GM12801 (cell line): ENCODE measurements at regions not wholly inside any gene's neighbourhood (a gene's known extent, or its start where the extent isn't known, plus 50 kb on each side); places are given as distances from the start of the nearest gene placed in this dataset.

Source experiments
- TF ChIP-seq, protein P1 (sequence below): IDR thresholded peaks from one replicate; pipeline ENCODE4 v1.5.1; 2011; ENCODE audit warnings: control low read depth; ENCODE audit not compliant: insufficient read length; ENCODE audit errors: extremely low read depth

DNA sequence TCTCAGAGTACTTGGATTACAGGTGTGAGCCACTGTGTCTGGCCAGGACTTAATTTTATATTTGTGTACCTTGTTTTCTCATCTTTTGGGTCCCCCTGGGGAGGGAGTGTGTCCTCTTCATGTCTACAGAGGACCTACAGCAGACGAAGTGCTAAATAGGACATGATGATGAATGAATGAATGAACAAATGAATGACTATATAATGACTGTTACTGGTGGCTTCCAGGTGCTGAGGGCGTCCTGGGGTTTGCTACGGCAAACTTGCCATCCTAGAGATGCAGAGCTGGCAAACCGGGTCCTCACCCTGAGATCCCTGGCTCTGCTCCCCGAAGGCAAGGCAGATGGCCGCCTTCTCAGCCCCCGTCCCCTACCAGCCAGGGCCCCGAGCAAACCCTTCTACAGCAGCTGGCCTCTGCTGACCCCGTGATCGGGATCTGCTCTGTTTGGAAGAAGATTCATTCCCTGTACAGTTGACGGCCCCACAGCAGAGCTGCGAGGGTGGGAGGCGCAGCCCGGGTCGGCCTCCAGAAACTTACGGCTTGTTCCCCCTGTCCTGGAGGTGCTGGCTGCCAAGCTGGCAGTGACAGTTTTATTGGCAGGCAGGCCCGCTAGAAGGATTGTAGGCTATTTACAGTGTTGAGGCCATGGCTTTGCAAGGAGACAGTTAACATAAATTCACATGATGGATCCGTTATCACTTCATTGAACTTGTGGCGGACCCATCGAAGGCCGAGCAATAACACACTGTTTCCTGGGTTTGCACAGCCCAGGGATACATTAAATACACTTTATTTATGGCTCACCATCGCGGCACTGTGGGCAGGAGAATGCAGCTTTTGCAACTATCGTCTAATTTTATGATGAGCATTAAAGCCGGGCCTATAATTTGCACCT, 197.7 kb upstream of the GSE1 start:
- TF ChIP-seq, protein P1, sequence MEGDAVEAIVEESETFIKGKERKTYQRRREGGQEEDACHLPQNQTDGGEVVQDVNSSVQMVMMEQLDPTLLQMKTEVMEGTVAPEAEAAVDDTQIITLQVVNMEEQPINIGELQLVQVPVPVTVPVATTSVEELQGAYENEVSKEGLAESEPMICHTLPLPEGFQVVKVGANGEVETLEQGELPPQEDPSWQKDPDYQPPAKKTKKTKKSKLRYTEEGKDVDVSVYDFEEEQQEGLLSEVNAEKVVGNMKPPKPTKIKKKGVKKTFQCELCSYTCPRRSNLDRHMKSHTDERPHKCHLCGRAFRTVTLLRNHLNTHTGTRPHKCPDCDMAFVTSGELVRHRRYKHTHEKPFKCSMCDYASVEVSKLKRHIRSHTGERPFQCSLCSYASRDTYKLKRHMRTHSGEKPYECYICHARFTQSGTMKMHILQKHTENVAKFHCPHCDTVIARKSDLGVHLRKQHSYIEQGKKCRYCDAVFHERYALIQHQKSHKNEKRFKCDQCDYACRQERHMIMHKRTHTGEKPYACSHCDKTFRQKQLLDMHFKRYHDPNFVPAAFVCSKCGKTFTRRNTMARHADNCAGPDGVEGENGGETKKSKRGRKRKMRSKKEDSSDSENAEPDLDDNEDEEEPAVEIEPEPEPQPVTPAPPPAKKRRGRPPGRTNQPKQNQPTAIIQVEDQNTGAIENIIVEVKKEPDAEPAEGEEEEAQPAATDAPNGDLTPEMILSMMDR, result no peak

DNA sequence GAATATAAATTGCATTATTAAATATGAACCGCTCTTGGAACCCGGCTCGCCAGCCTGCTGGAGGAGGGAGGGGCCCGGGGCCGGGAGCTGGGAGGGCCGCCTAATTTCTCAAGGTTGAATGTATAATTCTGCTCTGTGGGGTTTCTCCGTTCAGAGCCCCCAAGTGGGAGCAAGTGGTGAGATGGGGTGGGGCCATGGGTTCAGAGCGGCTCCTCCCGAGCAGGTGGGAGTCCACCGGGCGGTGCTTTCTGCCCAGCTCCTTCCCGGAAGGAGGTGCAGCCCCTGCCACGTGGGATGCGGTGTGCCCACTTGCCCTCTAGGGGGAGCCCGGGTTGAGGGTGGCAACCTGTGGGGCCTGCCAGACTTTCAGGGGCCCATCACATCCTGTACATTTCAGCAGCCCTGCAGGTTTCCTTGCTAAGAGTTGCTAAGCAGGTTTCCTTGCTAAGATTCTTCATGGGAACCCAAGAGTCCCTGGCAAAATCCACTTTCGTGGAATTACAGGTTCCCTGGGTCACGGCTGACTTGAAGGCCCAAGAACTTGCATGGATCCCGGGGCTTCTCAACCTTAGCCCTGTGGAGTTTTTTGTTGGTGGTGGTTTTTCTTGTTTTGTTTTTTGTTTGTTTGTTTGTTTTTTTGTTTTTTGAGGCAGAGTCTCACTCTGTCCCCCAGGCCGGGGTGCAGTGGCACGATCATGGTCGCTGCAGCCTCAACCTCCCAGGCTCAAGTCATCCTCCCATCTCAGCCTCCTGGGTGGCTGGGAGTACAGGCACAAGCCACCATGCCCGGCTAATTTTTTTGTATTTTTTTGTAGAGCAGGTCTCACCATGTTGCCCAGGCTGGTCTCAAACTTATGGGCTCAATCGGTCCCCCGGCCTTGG, 196.7 kb upstream of the GSE1 start:
- TF ChIP-seq, protein P1, result no peak

DNA sequence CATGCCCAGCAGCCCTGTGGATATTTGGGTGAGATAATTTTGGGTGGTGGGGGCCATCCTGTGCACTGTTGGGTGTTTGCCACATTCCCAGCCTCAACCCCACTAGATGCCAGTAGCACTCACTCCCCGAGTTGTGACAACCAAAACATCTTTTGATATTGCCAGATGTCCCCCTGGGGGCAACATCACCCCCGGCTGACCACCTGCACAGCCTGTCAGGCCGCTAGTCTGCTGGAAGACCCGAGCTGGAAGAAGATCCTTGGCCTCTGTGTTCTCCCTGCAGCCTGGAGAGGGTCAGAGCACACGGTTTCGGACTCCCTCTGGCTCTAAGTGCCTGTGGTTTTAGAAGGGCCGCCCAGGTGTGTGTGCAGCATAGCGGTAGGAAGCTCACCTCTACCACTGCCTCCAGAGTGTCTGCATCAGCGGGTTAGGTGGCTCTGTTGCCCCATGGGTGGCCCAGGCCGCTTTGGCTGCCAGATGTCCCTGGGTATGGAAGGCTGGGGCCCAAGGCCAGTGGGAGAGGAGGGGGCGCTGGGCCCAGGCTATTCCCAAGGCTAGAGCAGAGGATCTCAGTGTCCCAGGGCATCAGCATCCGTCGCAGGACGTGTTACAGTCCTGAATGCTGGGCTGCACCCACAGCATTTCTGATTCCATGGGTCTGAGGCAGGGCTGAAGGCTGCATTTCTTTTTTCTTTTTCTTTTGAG, 195.8 kb upstream of the GSE1 start:
- TF ChIP-seq, protein P1, result no peak

DNA sequence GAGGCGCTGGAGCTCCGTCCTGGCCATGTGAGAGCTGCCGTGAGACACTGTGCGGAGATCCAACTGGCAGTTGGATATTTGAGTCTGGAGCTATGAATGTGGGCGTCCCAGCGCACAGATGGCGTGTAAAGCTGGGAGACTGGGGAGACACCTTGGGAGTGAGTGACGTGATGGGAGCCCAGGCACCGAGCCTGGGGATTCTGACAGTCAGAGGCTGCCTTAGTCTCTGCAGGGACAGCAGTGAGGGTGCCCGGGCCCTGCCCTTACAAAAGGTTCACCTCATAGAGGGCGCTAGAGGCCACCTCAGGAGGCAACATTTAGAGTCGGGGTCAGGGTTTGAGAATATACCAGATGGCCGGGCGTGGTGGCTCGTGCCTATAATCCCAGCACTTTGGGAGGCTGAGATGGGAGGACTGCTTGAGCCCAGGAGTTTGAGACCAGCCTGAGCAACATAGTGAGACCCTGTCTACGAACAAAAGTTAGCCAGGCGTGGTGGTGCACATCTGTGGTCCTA, 194.1 kb upstream of the GSE1 start:
- TF ChIP-seq, protein P1, result no peak

DNA sequence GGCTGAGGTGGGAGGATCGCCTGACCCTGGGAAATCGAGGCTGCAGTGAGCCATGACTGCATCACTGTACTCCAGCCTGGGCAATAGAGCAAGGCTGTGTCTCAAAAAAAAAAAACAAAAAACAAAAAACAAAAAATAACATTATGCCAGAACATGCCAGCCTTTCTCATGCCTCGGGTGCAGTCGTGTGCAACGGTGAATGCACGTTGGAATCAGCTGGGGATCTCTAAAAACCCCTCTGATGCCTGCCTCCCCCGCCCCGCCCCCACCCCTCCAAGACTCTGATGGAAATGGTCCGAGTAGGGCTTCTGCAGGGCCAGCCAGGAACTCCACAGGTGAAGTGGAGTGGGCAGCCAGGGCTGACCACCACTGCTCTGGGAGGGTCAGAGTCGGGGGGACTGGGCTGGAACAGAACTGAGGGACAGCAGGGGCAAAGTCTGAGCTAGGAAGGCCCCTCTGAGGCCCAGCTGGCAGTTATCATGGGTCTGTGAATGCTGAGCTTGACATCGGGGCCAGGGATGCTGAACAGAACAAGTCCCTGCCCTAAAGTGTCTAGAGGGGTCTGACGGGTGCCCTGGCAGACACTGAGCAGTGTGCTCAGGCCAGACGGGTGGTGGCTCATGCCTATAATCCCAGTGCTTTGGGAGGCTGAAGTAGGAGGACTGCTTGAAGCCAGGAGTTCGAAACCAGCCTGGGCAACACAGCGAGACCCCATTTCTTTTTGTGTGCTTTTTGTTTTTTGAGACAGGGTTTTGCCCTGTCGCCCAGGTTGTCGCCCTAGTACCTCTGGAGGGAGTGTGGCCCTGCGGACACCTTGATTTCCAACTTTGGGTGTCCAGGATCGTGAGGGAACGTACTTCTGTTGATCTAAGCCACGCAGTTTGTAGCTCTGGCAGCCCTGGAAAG, 193.4 kb upstream of the GSE1 start:
- TF ChIP-seq, protein P1, result no peak

DNA sequence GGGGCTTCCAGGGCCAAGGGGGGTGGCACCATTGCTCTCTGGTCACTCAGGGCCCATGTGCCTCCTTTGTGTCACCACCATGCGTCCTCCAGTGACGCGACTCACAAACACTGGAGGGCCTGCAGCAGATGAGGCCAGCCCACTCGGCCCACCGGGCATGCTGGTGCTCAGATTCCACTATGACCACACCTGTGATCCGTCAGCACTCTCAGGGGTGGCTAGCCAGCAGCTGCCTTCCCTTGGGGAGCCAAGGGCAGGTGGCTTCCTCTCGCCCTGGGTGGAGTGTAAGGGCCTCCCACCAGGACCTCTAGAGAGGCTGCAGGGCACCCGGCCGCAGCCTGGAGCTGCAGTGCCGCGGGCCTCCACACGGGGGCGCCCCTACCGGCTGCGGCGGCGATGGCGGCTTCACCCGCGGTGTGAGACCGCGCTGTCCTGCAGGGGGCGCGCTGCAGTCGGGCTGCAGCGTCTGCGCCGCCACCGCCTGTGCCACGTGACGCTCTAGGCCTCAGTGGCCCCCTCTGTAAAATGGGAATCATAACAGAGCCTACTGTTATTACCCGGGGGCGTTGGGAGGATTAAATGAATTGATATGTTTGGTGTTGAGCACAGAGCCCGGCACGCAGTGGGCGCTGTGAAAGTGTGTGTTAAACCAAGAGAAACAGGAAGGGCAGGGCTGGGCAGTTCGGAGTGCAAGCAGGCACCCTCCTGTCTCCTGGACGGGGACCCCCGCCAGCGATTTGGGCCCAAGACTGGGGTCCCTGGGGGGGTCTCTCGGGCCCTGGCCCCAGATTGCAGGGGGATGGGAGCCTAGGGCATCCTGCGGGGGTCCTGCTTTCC, 192.4 kb upstream of the GSE1 start:
- TF ChIP-seq, protein P1, result no peak
